Activated T-cell treated with anti-CD3 and anti-CD28 coated beads for 4 hours (primary cell): ENCODE measurements at regions not wholly inside any gene's neighbourhood (a gene's known extent, or its start where the extent isn't known, plus 50 kb on each side); places are given as distances from the start of the nearest gene placed in this dataset.

Source experiments
- DNase-seq: peaks from one replicate; pipeline ENCODE4 v3.0.0-alpha.2; 2020

DNA sequence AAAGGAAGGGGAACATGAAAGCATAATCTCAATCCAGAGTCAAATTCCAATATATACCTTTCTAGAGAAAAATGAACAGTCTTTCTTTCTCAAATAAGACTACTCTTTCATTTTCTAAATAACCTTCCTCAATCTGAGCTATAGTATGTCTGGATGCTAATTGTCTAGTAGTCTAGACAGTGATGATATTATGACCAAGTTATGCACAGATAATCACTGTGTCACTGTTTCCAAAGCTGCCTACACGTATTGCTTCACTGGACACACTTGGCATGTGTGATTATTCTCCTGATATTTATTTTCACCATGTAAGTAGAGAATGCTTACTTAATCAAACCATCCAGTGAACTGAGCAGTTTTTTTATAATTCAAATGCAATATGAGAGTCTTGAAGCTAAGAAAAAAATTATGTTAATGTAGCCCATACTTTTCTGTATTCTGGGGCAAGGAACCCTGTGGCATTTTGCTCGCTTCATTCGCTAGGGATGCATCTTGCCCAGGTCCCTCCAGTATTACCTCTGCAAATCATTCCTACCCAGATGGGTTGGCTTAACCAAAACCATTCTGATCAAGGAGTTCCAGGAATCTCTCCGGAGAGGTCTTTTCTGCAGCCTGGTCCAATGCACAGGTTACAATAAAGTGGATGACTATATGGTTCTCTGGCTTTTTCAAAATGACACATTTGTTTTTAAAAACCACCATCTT is 303.1 kb upstream of the RUNX1 start:
- no peak for DNase-seq

DNA sequence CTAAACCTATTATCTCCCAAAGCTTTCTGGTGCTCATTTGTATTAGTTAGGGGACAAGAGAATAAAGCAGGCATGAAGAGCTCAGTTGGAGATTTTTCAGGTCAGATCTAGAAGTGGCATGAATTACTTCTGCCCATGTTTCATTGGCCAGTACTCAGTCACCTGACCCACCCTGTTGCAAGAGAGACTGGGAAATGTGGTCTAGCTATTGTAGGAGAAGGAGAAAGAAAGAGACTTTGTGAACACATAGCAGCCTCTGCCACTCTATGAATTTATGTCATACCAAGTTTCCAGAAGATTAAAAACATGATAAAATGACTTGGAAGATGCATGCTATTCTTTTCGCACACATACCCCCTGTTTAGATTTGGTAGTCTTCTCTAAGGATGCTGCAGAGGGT is 302.3 kb upstream of the RUNX1 start:
- DNase-seq: no peak

DNA sequence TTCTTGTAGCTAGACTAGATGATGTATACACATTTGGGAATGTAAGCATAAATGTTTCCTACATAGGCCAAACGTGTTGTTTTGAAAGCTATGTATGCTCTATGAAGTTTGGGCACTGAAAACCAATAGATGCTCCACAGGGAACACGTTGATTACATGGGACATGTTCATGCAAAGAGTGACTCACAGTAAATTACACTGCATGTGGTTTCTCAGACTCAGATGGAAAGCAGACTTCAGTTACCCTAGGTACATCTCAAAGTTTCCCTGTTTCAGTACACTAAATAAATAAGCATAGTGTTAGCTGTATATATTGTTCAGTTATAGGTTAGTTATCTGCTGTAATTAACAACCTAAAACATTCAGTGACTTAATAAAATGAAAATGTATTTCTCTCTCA is 301.9 kb upstream of the RUNX1 start:
- DNase-seq: no peak

DNA sequence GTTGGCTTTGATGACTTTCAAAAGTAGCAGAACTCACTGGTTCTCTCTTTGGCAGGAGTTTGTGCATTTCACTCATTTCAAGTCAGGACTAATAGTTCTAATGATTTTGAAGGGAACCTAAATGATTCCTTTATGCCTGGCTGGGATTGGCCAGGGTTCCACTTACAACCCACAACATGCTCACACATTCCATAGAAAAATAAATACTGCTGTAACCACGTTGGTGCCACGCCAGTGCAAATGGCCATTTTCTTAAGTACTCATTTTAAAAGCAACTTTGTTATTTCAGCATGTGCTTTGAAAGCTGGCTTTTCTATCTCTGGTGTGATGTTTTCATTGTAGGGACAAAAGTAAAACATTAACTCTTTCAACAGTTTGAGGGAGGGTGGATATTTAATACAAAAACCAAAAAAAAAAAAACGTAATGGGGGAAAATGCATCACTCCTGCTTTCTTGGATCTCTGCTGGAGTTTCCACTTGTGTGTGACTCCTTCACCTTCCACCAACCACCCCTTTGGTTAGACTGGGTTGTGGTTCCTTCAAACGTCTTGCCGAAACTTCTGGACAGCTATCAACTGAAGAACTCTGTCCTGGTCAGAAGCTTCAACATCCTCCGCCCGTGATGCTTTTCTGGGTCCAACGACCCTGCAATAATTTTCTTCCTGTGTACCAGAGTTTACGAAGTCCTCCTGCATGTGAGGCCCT is 300.4 kb upstream of the RUNX1 start:
- DNase-seq: no peak

DNA sequence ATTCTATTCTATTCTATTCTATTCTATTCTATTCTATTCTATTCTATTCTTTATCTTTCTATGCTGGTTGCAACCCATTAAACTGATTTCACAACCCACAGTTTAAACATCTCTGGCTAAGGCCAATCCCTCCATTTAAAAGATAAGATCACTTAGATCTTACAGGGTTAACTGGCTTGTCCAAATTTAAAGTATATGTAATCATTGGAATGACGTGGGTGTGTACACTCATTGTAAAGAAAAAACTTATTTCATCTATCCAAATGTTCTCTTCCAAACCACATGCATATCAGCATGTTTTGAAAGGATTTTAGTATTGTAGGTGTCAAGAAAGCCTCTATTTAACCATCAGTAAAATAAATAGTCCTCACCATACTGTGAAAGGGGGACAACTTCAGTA is 299.6 kb upstream of the RUNX1 start:
- no peak for DNase-seq

DNA sequence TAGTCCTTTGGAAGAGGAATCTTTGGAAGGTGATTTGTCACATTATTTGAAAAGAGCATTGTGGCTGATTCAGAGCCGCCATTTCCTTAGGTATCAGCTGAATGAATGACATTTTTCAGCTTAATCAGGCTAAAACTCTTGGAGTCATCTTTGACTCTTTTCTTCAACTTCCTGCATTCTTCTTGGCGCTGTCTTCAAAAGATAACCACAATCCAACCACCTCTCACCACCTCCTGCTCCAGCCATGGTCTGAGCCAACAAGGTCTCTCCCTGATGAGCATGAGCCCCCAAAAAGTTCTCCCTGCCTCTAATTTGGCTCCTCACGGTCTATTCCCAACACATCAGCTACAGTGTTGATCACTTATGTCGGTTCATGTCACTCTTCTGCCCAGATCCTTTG is 297.6 kb upstream of the RUNX1 start:
- no peak for DNase-seq

DNA sequence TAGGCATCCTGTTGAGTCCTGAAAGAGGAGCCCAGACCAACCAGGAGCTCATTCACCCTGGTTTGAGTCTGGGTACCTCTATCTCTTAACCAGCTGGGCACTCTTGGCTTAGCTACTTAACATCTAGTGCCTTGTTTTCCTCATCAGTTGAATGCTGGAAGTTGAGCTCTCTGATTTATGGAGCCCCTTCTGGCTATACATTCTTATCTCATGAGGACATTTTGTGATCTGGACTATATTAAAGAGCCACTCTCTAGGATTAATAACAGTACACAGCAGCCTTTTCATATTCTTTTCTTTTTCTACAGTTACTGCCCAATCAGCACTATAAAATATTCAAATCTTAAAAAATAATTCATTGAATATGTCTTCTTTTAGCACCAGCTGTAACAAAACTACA is 296.9 kb upstream of the RUNX1 start:
- DNase-seq: no peak

DNA sequence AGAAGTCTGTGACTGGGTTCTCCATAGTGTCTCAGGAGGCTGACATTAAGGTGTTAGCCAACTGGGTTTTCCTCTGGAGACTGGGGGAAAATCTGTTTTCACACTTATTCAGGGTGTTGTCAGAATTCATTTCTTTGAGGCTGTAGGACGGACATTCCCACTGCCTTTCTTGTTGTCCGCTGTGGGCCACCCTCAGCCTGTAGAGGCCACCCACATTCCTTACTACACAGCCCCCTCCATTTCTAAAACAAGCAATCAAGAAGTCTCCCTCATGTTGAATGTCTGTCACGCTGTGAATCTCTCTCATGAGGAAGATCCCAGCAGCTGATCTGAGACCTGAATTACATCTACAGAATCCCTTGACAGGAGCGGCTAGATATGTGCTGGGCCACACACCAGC is 295.5 kb upstream of the RUNX1 start:
- DNase-seq: no peak

DNA sequence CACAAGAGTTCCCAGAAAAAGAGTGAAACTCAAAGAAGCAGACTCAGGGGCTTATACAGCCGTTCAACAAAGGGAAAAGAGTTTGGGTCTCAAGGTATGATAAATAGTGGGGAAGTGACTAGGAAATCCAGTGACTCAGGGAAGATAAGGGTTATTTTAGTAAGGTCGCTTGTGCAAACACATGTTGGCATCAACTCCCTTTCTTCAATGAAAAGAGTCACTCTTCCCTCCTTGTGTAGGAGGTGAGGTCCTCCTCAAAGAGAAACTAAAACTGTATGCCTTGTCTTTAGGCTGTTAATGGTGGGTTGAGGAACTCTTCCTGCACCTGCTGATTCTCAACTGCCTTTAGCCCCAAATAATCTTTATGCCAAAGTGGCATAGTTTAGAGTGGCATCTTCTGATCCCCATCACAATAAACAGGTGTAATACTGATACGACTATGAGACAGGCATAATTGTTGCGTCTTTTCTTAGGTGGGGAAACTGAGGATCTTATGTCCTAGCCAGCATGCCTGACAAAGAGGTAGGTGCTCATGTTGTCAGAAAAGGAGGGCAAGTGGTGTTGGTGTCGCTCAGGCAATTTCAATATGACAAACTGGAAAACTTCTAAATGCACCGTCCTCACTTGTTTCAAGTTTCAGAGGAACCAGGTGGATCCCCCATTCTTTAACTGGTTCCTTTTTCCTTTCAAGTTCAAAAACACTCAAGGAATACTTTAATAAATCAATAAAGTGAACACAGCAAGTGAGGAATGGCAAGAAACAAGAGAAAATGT is 294.1 kb upstream of the RUNX1 start:
- no peak for DNase-seq

DNA sequence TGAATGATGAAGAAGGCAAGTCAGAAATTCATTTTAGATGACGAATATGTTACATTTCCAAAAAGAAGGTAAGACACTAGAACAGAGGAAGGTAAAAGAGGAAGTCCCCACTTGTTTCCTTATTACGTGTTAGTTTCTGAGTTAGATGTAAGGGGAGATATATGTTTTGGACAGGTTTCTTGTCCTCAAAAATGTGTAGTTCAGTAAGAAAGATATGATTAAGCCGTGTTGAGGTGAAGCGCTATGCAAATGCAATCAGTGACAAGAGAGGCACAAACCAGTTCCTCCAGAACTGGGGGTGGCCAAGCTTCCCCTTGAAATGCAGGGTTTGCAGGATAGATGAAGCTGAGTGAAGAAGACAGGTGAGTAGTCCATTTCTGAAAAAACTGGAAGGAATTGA is 293.3 kb upstream of the RUNX1 start:
- no peak for DNase-seq

DNA sequence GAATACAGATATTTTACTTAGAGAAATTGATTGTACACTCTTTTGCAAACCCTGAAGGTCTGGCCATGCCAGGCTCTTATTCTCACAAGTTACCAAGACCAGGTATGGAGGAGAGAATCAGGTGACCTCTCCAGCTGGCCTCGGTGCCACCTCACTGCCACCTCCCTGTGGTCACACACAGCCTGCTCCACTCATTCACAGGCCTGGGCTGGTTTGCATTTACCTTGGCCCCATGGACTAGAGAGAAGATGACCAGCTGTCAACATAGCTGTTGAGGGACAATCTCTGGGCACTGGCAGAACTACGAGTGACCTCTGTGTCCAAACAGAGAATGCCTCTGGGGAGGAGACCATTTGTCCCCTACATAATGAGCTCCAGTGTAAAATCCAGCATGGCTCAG is 291.2 kb upstream of the RUNX1 start:
- no peak for DNase-seq

DNA sequence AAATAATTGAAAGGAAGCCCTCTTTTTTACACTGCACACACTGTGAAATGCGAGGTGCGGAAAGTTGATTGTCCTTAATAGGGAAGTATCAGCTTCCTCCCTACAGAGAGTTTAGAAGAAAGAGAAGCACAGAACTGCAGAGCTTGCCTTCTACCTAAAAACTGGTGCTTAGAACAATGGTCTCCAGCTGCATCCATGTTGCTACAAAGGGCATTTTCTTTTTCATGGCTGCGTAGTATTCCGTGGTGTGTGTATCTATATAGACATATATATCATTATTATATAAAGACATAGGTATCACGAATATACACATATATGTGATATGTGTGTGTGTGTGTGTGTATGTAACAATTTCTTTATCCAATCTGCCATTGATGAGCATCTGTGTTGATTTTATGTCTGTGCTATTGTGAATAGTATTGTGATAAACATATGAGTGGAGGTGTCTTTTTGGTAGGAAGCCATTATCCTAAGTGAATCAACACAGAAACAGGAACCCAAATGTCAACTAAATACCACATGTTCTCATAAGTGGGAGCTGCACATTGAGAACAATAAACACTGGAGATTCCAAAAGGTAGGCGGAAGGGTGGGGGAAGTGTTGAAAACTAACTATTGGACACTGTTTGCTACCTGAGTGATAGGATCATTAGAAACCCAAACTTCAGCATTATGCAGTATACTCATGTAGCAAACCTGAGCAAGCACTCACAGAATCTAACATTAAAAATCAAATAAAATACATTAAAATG is 290.0 kb upstream of the RUNX1 start:
- DNase-seq: no peak

DNA sequence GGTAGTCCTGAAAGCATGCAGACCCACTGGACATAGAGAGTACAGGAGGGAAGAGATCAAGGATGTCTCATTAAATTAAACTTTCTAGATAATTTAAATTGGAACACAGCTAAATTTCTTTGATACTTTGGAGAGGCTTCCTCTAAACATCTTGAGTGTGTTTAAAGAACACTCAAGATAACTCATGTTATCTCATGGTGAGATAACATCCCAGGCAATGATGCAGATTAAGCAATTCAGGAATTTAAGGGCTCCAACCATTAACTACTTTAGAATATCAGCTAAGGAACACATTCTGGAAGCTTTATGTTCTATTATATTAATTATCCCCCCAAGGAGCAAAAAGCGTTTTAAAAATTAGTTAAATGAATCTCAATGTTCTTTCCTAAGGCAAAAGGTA is 289.2 kb upstream of the RUNX1 start:
- DNase-seq: no peak

DNA sequence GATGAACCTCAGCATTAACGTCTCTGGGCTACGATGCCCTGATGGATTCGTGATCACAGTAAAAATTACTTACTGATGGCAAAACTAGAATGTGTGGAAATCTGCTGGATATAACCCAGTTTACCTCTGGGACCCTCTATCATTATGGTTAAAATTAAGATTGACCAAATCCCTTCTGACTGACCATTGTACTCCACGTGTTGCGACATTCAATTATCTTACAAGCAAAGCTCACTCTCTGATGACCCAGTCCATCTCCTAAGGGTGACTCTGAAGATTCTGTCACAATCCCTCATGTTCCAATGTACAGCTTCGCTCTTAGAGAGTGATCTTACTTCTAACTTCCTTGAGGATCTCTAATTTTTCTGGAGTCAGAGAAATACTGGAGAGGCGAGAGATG is 288.5 kb upstream of the RUNX1 start:
- no peak for DNase-seq

DNA sequence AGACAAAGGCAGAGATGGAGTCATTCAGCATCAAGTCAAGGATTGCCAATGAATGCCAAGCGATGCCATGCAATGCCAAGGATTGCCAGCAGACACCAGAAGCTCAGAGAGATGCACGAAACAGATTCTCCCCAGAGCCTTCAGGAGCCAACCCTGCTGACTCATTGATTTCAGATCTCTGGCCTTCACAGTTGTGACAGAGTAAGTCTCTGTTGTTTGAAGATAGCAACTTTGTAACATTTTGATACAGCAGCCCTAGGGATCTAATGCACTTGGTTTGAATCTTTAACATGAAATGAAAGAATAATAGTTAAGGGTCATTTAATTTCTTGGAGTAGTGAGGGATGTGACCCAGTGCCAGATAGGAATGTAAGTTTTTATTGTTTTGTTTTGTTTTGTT is 287.4 kb upstream of the RUNX1 start:
- no peak for DNase-seq

DNA sequence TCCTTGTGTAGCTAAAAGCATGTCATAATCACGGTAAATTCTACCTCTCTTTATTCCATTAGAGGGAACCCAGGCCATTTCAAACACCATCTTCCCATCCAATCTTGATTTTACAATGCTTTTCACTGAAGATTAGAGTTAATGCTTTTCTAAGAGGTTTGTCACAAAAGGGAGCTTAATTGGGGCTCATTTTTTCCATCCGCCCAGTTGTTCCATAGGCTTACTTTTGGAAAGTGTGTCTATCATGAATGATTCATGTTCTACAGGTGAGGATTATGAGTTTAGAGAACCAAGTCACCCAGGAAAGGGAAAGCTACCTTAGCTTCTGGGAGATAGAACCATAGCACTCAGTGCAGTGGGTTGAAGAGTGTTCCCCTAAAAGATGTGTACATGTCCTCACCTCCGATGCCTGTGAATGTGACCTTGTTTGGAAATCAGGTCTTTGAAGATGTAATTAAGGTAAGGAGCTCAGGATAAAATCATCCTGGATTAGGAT is 286.9 kb upstream of the RUNX1 start:
- no peak for DNase-seq

DNA sequence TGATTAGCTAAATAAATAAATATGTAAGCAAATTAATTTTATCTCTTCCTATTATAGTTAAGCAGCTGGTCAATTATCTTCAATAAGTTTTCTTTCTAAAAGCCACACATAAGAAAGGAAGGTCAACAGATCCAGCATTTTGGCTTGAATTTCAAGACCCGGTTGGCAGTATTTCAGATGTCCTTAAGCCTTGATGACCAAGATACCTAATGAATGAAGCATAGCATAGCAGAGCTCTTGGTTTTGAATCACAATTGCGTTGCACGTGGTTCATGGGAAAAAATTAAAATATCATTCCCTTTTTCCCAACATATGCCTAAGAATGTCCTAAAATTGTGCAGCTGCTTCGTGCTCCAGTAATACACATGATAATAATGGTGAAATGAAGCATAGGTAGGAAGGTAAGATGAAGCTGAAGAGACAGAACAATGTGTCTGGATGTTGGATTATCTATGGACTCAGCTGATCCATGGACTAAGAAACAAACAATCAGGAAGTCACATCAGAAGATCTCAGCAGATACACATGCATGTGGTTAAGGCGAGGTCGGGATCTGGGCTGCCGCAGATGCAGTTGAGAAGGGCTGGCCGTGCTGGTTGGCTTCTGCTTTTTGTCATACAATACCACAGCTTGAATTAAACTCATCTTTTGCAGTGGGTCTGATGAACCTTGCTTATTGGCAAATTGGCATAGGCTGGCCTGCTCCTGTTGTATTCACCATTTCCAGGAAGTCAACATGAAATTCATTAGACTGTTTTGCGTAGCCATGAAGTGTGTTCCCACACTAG is 284.9 kb upstream of the RUNX1 start:
- DNase-seq: no peak

DNA sequence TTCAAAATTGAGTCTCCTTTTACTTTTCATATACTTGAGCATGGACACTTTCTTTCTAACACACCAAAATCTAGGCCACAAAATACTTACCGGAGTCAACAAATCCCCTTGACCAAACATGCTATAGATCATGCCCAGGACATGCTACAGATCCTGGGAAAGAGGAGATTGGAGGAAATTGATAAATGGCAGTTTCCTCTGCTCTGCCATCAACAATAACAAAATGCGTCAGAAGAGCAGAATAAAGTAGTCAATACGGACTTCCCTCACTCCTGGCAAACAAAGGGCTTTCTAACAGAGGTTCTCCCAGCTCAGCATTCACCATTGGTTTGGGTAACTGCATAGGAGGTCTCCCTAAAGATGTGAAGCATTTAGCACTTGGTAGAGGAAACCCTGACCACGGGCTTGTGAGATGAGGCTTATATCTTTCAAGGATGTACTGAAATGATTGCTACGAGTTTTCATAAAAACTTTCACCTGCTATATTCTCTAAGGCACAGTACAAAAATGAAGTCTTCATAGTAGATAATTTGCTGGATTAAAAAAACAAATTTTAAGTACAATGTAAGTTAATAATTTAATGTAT is 283.8 kb upstream of the RUNX1 start:
- no peak for DNase-seq

DNA sequence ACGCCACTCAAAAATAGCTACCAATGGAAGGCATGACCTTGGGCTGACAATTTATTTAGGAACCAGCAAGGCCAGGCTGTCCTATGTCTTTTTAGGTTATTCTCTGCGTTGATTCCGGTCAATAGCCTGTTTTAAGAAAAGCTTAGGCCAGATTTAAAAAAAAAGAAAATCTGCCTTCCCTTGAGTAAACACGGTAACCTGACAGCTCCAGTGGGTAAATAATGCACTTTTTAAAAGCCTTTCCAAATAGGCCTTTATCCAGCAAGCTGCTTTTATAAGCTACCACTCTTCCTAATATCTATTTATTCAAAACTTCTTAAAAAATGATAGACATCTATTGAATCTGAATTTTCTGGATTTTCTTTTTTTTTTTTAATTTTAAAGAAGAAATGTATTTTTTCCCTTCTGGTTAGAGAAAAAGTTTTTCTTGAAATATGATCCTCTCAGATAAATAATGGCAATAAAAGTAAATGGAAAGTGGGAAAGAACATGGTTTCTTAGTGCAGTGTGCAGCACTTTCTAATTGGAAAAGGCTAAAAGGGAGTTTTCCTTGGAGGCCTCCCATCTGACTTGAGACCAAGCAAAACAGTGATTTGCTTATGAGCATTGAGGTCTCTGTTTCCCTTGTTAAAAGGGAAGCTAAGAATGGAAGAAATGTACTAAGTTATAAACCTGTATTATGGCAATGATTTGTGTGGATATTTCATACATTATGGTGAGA is 281.0 kb upstream of the RUNX1 start:
- no peak for DNase-seq

DNA sequence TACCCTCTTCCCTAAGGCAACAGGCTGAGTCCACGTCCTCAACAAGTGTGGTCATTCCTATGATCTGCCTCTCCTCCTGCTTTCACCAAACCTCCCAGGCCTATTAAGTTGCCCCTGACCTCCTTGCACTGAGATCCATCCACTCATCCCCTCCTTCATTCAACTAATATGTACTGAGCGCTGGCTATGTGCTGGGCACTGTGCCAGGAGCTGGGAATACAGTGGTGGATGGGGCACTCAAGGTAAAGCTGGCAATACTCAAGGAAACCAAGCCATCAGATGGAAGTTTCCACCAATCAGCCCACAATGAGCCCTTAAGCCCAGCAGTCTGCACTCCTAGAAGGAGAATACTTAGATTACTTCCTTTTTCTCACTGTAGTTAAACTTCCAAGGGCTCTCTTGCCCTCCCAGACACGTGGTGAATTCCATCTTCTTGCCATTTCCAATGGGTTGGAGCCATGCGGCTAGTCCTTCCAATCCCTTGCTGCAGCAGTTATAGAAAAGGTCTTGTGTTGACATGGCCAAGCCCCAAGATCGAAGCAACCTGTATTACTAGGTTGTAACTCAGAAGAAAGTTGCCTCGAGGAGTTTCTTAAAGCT is 279.9 kb upstream of the RUNX1 start:
- no peak for DNase-seq

DNA sequence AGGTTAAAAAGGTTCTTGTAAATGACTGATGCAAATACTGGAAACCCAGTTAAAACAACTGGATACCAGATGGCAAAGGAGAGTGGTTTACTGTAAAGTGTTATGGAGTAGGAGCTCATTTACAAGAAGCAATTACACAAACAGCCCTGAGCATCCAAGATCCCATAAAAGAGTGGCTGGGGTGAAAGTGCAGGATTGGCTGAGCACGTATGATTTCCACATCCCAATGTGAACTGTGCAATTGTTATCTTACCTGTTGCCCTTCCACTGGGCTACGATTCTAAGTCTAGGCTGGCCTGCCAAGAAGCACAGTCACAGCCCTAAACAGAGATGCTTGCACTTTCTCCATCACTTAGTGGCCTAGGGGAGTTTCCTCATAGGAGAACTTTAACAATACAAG is 277.6 kb upstream of the RUNX1 start:
- DNase-seq: no peak
